HEK293 (cell line): ENCODE measurements at regions not wholly inside any gene's neighbourhood (a gene's known extent, or its start where the extent isn't known, plus 50 kb on each side); places are given as distances from the start of the nearest gene placed in this dataset.

Experiments
- CTCF ChIA-PET: fragments of 350-600 bp; formaldehyde crosslinking; extraction: SDS; loops from one replicate; lab custom pipeline; 2021; ENCODE audit warnings: antibody characterized with exemption; lab: Yijun Ruan, JAX
- POLR2A ChIA-PET: fragments of 300-600 bp; formaldehyde crosslinking; extraction: SDS; loops from one replicate; lab custom pipeline; 2020; ENCODE audit warnings: antibody characterized with exemption, inconsistent platforms; lab: Yijun Ruan, JAX
- H3K27ac ChIP-seq: fragments of 200-500 bp; sonication (Bioruptor generic); 2 replicates; pipeline ENCODE4 v1.5.1; 2014; ENCODE audit warnings: low read depth, low read length, control low read depth, inconsistent platforms; ENCODE audit errors: extremely low read depth
- H3K36me3 ChIP-seq, 2 experiments: fragments of 200-500 bp in 1 of 2; sonication (Bioruptor generic) in 1 of 2; 1 replicate in 1 of 2; 2 replicates in 1 of 2; pipeline ENCODE4 v1.5.1; 2014 to 2017; ENCODE audit warnings: inconsistent platforms in 2 of 2, low read length in 2 of 2; ENCODE audit not compliant: control insufficient read depth in 2 of 2, insufficient read depth in 1 of 2
- H3K4me1 ChIP-seq: fragments of 200-500 bp; sonication (Bioruptor generic); 2 replicates; pipeline ENCODE4 v1.5.1; 2014; ENCODE audit warnings: mild to moderate bottlenecking, low read length, inconsistent platforms; ENCODE audit not compliant: control insufficient read depth, insufficient read depth
- H3K4me3 ChIP-seq: 2 replicates; pipeline ENCODE4 v1.5.1; 2011; ENCODE audit warnings: low read depth, mild to moderate bottlenecking, control low read depth, low read length, moderate library complexity
- H3K9me3 ChIP-seq: fragments of 200-500 bp; sonication (Bioruptor generic); 2 replicates; pipeline ENCODE4 v1.5.1; 2014; ENCODE audit warnings: low read depth, low read length, inconsistent platforms; ENCODE audit not compliant: control insufficient read depth, insufficient read depth
- GFI1B ChIP-seq: fragments of 450-650 bp; formaldehyde crosslinking; IDR thresholded peaks from 2 replicates; pipeline ENCODE4 v1.5.1; 2016; ENCODE audit warnings: missing biosample characterization, missing genetic modification characterization
- KLF1 ChIP-seq: fragments of 450-650 bp; formaldehyde crosslinking; IDR thresholded peaks from 2 replicates; pipeline ENCODE4 v1.5.1; 2016; ENCODE audit warnings: missing biosample characterization, missing genetic modification characterization
- KLF8 ChIP-seq: fragments of 450-650 bp; formaldehyde crosslinking; IDR thresholded peaks from 2 replicates; pipeline ENCODE4 v1.5.1; 2016; ENCODE audit warnings: missing biosample characterization, missing genetic modification characterization
- PBX3 ChIP-seq: sonication (generic); formaldehyde crosslinking; IDR thresholded peaks from 2 replicates; pipeline ENCODE4 v1.8.1; 2022; ENCODE audit warnings: mild to moderate bottlenecking, moderate library complexity, missing genetic modification reagents
- SP3 ChIP-seq: fragments of 450-650 bp; formaldehyde crosslinking; IDR thresholded peaks from 2 replicates; pipeline ENCODE4 v1.5.1; 2016; ENCODE audit warnings: missing biosample characterization, missing genetic modification characterization
- WT1 ChIP-seq: fragments of 450-650 bp; formaldehyde crosslinking; IDR thresholded peaks from 2 replicates; pipeline ENCODE4 v1.5.1; 2016; ENCODE audit warnings: missing biosample characterization, missing genetic modification characterization
- YY2 ChIP-seq: fragments of 450-650 bp; formaldehyde crosslinking; IDR thresholded peaks from 2 replicates; pipeline ENCODE4 v1.5.1; 2016; ENCODE audit warnings: missing biosample characterization, missing genetic modification characterization
- ZBTB10 ChIP-seq: fragments of 450-650 bp; formaldehyde crosslinking; IDR thresholded peaks from 2 replicates; pipeline ENCODE4 v1.5.1; 2016; ENCODE audit warnings: missing biosample characterization, missing genetic modification characterization
- ZBTB17 ChIP-seq: fragments of 450-650 bp; formaldehyde crosslinking; IDR thresholded peaks from 2 replicates; pipeline ENCODE4 v1.5.1; 2016; ENCODE audit warnings: missing biosample characterization, missing genetic modification characterization
- ZNF18 ChIP-seq: fragments of 450-650 bp; formaldehyde crosslinking; IDR thresholded peaks from 2 replicates; pipeline ENCODE4 v1.5.1; 2016; ENCODE audit warnings: missing biosample characterization, missing genetic modification characterization
- ZNF19 ChIP-seq: fragments of 450-650 bp; formaldehyde crosslinking; IDR thresholded peaks from 2 replicates; pipeline ENCODE4; 2016; ENCODE audit warnings: missing biosample characterization, missing genetic modification characterization, low read depth
- ZNF26 ChIP-seq: fragments of 450-650 bp; formaldehyde crosslinking; IDR thresholded peaks from 2 replicates; pipeline ENCODE4 v1.5.1; 2016; ENCODE audit warnings: missing biosample characterization, missing genetic modification characterization
- ZNF302 ChIP-seq: fragments of 450-650 bp; formaldehyde crosslinking; IDR thresholded peaks from 2 replicates; pipeline ENCODE4 v1.5.1; 2016; ENCODE audit warnings: missing biosample characterization, missing genetic modification characterization, low read depth
- ZNF341 ChIP-seq: fragments of 450-650 bp; formaldehyde crosslinking; IDR thresholded peaks from 2 replicates; pipeline ENCODE4; 2016; ENCODE audit warnings: low read depth, missing biosample characterization, missing genetic modification characterization
- ZNF404 ChIP-seq: fragments of 450-650 bp; formaldehyde crosslinking; IDR thresholded peaks from 2 replicates; pipeline ENCODE4 v1.5.1; 2017; ENCODE audit warnings: missing biosample characterization, missing genetic modification characterization
- ZNF501 ChIP-seq: fragments of 450-650 bp; formaldehyde crosslinking; IDR thresholded peaks from 2 replicates; pipeline ENCODE4 v1.5.1; 2016; ENCODE audit warnings: missing biosample characterization, missing genetic modification characterization
- ZNF621 ChIP-seq: fragments of 450-650 bp; formaldehyde crosslinking; IDR thresholded peaks from 2 replicates; pipeline ENCODE4 v1.5.1; 2017; ENCODE audit warnings: missing biosample characterization, missing genetic modification characterization
- ZNF639 ChIP-seq: fragments of 450-650 bp; formaldehyde crosslinking; IDR thresholded peaks from 2 replicates; pipeline ENCODE4 v1.5.1; 2016; ENCODE audit warnings: missing biosample characterization, missing genetic modification characterization
- ZNF768 ChIP-seq: fragments of 450-650 bp; formaldehyde crosslinking; IDR thresholded peaks from 2 replicates; pipeline ENCODE4 v1.5.1; 2018; ENCODE audit warnings: missing biosample characterization, mild to moderate bottlenecking, missing genetic modification characterization
- TF ChIP-seq, protein P1 (sequence below): fragments of 450-650 bp; formaldehyde crosslinking; IDR thresholded peaks from 2 replicates; pipeline ENCODE4 v1.5.1; 2016; ENCODE audit warnings: missing biosample characterization, missing genetic modification characterization
- TF ChIP-seq, protein P2 (sequence below): fragments of 450-650 bp; formaldehyde crosslinking; IDR thresholded peaks from 2 replicates; pipeline ENCODE4 v1.5.1; 2016; ENCODE audit warnings: missing biosample characterization, missing genetic modification characterization, low read depth
- TF ChIP-seq, protein P3 (sequence below): fragments of 450-650 bp; formaldehyde crosslinking; IDR thresholded peaks from 2 replicates; pipeline ENCODE4 v1.5.1; 2017; ENCODE audit warnings: missing biosample characterization, mild to moderate bottlenecking, missing genetic modification characterization, moderate library complexity
- TF ChIP-seq, protein P4 (sequence below): fragments of 450-650 bp; formaldehyde crosslinking; IDR thresholded peaks from 2 replicates; pipeline ENCODE4 v1.5.1; 2017; ENCODE audit warnings: missing biosample characterization, missing genetic modification characterization

- Histone ChIP-seq H3K36me3 (no peaks in the 10 kb centered on the region), H3K4me3 (no peak overlapping the region), H3K4me1 (no peaks in the 10 kb centered on the region), H3K9me3 (no peaks in the 10 kb centered on the region), H3K27ac (no peak overlapping the region)
- ChIA-PET POLR2A (no interaction called here), CTCF (no interaction called here)
- TF ChIP-seq ZNF18 (no peak), ZNF341 (tag by site-specific recombination) (no peak), GFI1B (no peak), ZNF302 (tag by site-specific recombination) (no peak), ZBTB17 (tag by site-specific recombination) (no peak), ZNF501 (no peak), KLF8 (tag by site-specific recombination) (no peak), ZNF639 (tag by site-specific recombination) (no peak), ZNF768 (no peak), YY2 (tag by site-specific recombination) (no peak), KLF1 (tag by site-specific recombination) (no peak), ZNF404 (tag by site-specific recombination) (no peak)
- TF ChIP-seq, protein P1, sequence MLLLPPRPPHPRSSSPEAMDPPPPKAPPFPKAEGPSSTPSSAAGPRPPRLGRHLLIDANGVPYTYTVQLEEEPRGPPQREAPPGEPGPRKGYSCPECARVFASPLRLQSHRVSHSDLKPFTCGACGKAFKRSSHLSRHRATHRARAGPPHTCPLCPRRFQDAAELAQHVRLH = no peak
- TF ChIP-seq, protein P2, sequence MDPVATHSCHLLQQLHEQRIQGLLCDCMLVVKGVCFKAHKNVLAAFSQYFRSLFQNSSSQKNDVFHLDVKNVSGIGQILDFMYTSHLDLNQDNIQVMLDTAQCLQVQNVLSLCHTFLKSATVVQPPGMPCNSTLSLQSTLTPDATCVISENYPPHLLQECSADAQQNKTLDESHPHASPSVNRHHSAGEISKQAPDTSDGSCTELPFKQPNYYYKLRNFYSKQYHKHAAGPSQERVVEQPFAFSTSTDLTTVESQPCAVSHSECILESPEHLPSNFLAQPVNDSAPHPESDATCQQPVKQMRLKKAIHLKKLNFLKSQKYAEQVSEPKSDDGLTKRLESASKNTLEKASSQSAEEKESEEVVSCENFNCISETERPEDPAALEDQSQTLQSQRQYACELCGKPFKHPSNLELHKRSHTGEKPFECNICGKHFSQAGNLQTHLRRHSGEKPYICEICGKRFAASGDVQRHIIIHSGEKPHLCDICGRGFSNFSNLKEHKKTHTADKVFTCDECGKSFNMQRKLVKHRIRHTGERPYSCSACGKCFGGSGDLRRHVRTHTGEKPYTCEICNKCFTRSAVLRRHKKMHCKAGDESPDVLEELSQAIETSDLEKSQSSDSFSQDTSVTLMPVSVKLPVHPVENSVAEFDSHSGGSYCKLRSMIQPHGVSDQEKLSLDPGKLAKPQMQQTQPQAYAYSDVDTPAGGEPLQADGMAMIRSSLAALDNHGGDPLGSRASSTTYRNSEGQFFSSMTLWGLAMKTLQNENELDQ (tag by site-specific recombination) = no peak
- TF ChIP-seq, protein P3, sequence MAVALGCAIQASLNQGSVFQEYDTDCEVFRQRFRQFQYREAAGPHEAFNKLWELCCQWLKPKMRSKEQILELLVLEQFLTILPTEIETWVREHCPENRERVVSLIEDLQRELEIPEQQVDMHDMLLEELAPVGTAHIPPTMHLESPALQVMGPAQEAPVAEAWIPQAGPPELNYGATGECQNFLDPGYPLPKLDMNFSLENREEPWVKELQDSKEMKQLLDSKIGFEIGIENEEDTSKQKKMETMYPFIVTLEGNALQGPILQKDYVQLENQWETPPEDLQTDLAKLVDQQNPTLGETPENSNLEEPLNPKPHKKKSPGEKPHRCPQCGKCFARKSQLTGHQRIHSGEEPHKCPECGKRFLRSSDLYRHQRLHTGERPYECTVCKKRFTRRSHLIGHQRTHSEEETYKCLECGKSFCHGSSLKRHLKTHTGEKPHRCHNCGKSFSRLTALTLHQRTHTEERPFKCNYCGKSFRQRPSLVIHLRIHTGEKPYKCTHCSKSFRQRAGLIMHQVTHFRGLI = no peak
- TF ChIP-seq, protein P4, sequence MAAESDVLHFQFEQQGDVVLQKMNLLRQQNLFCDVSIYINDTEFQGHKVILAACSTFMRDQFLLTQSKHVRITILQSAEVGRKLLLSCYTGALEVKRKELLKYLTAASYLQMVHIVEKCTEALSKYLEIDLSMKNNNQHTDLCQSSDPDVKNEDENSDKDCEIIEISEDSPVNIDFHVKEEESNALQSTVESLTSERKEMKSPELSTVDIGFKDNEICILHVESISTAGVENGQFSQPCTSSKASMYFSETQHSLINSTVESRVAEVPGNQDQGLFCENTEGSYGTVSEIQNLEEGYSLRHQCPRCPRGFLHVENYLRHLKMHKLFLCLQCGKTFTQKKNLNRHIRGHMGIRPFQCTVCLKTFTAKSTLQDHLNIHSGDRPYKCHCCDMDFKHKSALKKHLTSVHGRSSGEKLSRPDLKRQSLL (tag by site-specific recombination) = no peak
These were observed 914.0 kb upstream of the ALCAM start for GRCh38 chr3:104452697-104453096.

- Histone ChIP-seq H3K9me3 (no peaks in the 10 kb centered on the region), H3K27ac (no peak overlapping the region)
- no peak for TF ChIP-seq ZBTB10 (tag by site-specific recombination)
- no peak for TF ChIP-seq WT1 (tag by site-specific recombination)
- TF ChIP-seq ZNF26 (tag by site-specific recombination) = no peak
- no peak for TF ChIP-seq ZNF621 (tag by site-specific recombination)
- no peak for TF ChIP-seq PBX3
- TF ChIP-seq SP3 (tag by site-specific recombination) = no peak
- TF ChIP-seq ZNF19 = no peak
- TF ChIP-seq, all 188 proteins: peak for 0
- Histone ChIP-seq H3K36me3 (no peaks in the 10 kb centered on the region), H3K4me1 (no peaks in the 10 kb centered on the region), H3K4me3 (no peak overlapping the region)
- ChIA-PET CTCF (no interaction called here), POLR2A (no interaction called here)
These were observed 908.1 kb upstream of the ALCAM start for GRCh38 chr3:104458657-104459056.
